Smooth muscle cell of the brain vasculature (primary cell): ENCODE measurements at regions not wholly inside any gene's neighbourhood (a gene's known extent, or its start where the extent isn't known, plus 50 kb on each side); places are given as distances from the start of the nearest gene placed in this dataset.
"Not testable (repeated sequence)": the region's sequence is repeated elsewhere in the genome, so short reads cannot be mapped to it uniquely, and the experiment has no call there.

ENCODE experiments used
- DNase-seq: peaks from one replicate; pipeline ENCODE4 v3.0.0-alpha.2; 2012; ENCODE audit warnings: low read depth, low spot score

DNA sequence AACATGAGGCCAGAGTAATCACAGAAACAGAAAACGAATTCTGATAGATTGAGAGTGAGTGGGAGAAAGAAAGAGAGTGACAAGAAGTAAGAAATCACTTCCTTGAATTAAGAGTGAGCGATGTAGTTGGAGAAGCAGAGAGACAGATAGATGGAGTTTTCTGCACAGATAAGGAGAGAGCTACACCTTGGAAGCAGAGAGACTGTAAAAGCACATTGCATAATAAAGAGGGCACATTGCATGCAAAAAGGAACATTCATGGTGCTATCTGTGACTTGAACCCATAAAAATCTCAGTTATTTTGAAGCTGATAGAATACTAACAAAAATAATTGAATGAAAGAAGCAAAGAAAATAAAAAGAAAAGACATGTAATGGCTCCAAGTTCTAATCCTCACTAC lies 943.8 kb downstream of the NR2F1-AS1 start:
- no peak for DNase-seq

DNA sequence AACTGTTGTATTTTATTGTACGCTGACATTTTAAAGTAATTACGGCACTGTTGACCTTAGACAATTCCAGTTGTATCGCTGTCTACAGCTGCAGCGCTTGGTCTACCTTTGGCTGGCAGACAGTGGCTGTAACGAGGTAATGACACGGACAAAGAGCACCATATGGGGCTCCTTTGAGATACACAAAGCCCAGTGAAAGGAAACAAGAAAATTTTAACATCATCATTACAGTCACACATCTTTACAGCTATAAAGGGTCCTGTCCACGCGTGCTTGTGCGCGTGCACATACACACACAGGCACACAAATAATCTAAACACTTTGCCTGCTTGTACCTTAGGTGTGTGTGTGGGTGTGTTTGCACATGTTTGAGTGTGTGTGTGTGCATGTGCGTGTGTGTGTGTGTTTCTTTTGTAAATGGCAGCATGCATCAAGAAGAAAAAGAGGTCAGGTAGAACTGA lies 946.0 kb downstream of the NR2F1-AS1 start:
- no peak for DNase-seq

DNA sequence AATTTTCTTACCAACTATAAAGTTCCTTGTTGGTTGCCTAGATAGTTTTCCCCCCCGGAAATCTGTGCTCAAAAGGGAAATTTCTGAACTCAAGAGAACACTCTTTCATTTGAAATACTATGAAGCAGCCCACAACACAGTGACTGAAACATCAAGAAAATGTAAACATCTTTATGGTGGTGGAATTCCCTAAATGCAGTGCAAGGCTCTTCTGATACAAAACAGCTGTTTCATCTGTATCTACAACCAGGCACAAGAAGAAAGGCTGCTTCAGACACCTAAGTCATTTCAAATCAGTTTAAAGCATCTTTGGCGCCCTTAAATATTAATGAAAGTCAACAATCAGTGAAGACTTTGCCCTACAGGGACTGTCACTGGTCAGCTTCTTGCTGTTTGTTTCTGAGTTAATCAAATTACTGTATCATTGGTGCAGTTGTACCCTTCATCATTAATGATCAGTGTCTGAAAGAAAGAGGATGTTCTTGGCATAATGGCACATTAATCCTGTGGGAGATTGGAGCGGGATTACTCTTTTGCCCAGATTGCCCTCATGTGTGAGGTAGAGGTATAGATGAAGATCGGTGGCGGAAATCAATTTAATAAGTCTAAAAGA lies 947.0 kb downstream of the NR2F1-AS1 start:
- no peak for DNase-seq

GRCh38 chr5:92633176-92633575 lies 947.8 kb downstream of the NR2F1-AS1 start:
- DNase-seq: no peak

DNA sequence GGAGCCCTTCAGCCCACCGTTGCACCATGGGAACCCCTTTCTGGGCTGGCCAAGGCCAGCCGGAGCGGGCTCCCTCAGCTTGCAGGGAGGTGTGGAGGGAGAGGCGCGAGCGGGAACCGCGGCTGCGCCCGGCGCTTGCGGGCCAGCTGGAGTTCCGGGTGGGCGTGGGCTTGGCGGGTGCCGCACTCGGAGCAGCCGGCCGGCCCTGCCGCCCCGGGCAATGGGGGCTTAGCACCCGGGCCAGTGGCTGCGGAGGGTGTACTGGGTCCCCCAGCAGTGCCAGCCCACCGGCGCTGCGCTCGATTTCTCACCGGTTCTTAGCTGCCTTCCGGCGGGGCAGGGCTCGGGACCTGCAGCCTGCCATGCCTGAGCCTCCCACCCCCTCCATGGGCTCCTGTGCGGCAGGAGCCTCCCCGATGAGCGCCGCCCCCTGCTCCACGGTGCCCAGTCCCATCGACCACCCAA lies 949.8 kb downstream of the NR2F1-AS1 start:
- not testable (repeated sequence) for DNase-seq

GRCh38 chr5:92629574-92629973 lies 951.4 kb downstream of the NR2F1-AS1 start:
- DNase-seq: no peak

GRCh38 chr5:92629000-92629399 lies 952.0 kb downstream of the NR2F1-AS1 start:
- DNase-seq: no peak

DNA sequence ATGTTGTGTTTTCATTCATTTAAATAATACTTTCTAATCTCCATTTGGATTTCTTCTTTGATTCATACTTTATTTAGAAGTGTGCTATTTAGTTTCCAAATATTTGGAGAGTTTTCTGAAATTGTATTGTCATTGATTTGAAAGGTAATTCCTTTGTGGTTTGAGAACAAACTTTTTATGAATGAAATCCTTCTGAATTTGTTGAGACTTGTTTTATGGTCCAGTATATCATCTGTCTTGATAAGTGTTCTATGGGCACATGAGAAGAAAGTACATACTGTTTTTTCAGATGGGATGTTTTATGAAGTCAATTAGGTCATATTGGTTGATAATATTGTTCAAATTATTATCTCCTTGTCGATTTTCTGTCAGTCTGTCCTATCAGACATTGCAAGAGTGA lies 953.8 kb downstream of the NR2F1-AS1 start:
- DNase-seq: no peak

- no peak for DNase-seq
Measured at GRCh38 chr5:92616085-92616484, 964.9 kb downstream of the NR2F1-AS1 start.

DNA sequence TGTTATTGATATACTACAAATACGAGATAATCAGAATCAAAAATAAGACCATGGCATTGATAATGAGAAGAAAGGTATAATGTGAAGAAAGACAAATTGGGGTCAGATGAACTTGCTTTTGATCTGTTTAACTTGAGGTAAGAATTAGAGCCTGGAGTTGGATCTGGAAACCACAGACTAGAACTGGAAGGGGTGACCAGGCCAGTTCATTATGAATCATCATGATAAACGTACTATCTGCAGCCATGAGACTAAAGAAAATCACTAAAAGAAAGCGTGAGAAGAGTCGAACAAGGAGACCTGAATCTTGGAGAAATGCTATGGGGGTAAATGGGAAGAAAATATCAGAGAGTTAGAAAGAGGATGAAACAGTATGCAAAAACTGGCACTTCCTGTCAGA lies 967.5 kb downstream of the NR2F1-AS1 start:
- no peak for DNase-seq

- not testable (repeated sequence) for DNase-seq
Measured at GRCh38 chr5:92610435-92610834, 970.6 kb downstream of the NR2F1-AS1 start.

- DNase-seq: no peak
Measured at GRCh38 chr5:92605591-92605990, 975.4 kb downstream of the NR2F1-AS1 start.

DNA sequence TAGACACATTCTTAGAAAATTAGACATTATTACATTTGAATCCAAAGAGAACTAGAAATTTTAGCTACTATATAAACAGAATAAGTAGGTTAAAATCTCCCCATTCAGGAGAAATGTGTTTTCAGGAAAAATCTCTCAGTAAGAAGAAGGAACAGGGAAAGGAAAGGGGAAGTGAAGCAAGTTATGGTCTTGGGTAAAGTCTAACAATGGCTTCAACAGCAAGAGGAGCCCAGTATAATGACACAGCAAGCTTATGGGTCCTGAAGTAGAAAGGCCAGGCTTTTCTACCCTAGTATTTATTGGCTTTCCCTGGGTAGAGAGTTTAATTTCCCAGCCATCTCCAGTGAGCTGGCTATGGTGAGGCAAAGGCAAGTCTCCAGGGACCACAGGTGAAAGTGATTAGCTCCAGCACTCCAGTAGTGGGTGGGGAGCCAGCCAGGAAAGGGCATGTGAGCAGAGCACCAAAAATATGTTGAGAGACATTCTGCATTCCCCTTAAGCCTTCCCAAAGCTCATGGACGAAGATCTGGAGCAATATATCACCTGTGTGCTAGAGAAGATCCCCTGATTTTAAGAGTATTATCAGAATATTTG lies 981.7 kb downstream of the NR2F1-AS1 start:
- no peak for DNase-seq

- DNase-seq: no peak
Measured at GRCh38 chr5:92594031-92594430, 987.0 kb downstream of the NR2F1-AS1 start.

DNA sequence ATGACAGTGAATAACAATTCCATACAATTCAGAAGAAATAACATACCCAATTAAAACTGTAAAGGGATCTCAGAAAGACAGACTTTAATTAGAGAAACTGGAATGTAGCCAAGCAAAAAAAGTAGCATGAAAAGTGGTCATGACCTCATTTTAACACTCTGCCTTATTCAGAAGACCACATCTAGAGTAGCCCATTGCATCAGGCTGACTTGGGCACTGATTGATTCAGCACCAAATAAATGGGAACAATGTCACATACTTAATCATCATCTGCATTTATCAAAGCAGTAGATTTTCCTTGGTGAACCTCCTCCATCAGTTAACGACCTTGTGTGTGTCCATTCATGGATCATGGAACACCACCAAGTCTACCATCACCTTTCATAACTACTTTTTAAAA lies 992.1 kb downstream of the NR2F1-AS1 start:
- no peak for DNase-seq

- no peak for DNase-seq
Measured at GRCh38 chr5:92581690-92582089, 999.3 kb downstream of the NR2F1-AS1 start.

GRCh38 chr5:92581249-92581648 lies 999.8 kb downstream of the NR2F1-AS1 start:
- DNase-seq: no peak

- DNase-seq: no peak
Measured at GRCh38 chr5:92580814-92581213, 1000.2 kb downstream of the NR2F1-AS1 start.

GRCh38 chr5:92574023-92574422 lies 1007.0 kb downstream of the NR2F1-AS1 start:
- DNase-seq: no peak

GRCh38 chr5:92568522-92568921 lies 1012.5 kb downstream of the NR2F1-AS1 start:
- DNase-seq: no peak

GRCh38 chr5:92567831-92568450 lies 1013.1 kb downstream of the NR2F1-AS1 start:
- DNase-seq: no peak

DNA sequence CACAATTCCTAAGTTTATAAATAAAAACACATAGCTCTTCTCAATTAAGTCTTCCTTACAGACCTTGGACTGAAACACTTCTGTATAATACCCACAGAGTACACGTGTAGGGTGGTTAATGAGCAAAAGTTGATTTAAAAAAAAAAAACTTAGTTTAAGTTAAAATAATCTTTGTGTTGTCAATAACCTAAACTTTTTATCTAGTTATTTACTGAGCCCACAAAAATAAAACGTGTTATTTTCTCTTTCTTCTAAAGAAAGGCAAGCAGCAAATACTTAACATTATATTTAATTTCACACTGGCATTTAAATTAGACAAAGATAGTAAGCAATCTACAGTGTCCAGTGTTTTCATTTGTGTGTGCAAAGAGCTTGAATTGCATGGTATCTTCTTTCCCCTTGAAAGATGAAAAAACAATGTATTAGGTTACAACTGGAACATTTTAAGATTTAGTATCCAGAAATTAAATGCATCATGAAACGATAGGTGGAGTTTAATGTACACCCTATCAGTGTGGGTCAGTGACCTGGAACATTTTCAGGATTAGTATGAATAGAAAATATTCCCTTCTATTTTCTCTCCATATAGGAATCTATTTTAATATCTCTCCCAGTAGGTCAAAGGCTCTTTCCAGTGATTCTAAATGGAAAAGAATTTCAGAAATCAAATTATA lies 1014.8 kb downstream of the NR2F1-AS1 start:
- DNase-seq: no peak

DNA sequence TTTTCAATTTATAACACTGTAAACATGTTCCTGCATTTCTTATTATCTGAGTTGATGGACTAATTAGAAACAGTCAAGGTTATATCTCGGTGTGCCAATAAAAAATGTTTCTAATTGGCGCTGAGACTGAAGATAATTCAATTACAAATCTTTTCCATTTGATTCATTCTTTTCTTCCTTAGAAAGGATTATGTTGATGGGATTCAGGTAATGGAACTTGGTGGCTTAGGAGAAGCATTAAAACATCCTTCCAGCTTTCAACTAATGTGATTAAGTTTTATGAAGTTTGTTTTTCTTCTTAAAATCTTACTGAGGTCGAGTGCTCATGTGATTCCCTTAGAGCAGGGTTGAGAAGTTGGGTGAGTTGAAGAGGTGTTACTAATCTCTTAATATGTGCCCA lies 1015.3 kb downstream of the NR2F1-AS1 start:
- no peak for DNase-seq
